HL-60 (cell line): ENCODE measurements at regions not wholly inside any gene's neighbourhood (a gene's known extent, or its start where the extent isn't known, plus 50 kb on each side); places are given as distances from the start of the nearest gene placed in this dataset.

ENCODE experiments used
- GABPA ChIP-seq: IDR thresholded peaks from 2 replicates; pipeline ENCODE4 v1.6.1; 2012; ENCODE audit warnings: low read depth
- POLR2AphosphoS5 ChIP-seq: IDR thresholded peaks from 2 replicates; pipeline ENCODE4 v1.6.1; 2012; ENCODE audit warnings: low read depth
- SPI1 ChIP-seq: IDR thresholded peaks from 2 replicates; pipeline ENCODE4 v1.6.1; 2012; ENCODE audit warnings: low read depth, mild to moderate bottlenecking, borderline replicate concordance
- TF ChIP-seq, protein P1 (sequence below): IDR thresholded peaks from one replicate; pipeline ENCODE4 v1.5.1; 2011; ENCODE audit warnings: low read length, control low read depth, inconsistent platforms; ENCODE audit not compliant: insufficient read depth
- TF ChIP-seq, protein P2 (sequence below): IDR thresholded peaks from 2 replicates; pipeline ENCODE4 v1.6.1; 2012; ENCODE audit warnings: low read depth; ENCODE audit not compliant: insufficient replicate concordance

DNA sequence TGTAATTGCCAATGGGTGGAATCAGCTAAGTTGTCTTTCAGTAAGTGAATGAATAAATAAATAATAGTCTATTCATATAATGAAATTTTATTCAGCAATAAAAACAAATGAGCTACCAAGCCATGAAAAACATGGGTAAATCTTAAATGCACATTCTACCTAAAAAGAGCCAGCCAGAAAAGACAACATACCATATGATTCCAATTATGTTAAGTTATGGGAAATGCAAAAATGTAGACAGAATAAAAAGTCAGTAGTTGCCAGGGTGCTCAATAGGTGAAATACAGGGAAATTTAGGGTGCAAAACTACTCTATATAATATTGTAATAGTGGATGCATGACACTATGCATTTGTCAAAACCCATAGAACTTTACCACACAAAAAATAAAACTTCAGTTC lies 277.2 kb upstream of the EPHA6 start:
- TF ChIP-seq, protein P1, sequence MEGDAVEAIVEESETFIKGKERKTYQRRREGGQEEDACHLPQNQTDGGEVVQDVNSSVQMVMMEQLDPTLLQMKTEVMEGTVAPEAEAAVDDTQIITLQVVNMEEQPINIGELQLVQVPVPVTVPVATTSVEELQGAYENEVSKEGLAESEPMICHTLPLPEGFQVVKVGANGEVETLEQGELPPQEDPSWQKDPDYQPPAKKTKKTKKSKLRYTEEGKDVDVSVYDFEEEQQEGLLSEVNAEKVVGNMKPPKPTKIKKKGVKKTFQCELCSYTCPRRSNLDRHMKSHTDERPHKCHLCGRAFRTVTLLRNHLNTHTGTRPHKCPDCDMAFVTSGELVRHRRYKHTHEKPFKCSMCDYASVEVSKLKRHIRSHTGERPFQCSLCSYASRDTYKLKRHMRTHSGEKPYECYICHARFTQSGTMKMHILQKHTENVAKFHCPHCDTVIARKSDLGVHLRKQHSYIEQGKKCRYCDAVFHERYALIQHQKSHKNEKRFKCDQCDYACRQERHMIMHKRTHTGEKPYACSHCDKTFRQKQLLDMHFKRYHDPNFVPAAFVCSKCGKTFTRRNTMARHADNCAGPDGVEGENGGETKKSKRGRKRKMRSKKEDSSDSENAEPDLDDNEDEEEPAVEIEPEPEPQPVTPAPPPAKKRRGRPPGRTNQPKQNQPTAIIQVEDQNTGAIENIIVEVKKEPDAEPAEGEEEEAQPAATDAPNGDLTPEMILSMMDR: no peak
- TF ChIP-seq GABPA (no peak), POLR2AphosphoS5 (no peak), SPI1 (no peak)
- TF ChIP-seq, protein P2, sequence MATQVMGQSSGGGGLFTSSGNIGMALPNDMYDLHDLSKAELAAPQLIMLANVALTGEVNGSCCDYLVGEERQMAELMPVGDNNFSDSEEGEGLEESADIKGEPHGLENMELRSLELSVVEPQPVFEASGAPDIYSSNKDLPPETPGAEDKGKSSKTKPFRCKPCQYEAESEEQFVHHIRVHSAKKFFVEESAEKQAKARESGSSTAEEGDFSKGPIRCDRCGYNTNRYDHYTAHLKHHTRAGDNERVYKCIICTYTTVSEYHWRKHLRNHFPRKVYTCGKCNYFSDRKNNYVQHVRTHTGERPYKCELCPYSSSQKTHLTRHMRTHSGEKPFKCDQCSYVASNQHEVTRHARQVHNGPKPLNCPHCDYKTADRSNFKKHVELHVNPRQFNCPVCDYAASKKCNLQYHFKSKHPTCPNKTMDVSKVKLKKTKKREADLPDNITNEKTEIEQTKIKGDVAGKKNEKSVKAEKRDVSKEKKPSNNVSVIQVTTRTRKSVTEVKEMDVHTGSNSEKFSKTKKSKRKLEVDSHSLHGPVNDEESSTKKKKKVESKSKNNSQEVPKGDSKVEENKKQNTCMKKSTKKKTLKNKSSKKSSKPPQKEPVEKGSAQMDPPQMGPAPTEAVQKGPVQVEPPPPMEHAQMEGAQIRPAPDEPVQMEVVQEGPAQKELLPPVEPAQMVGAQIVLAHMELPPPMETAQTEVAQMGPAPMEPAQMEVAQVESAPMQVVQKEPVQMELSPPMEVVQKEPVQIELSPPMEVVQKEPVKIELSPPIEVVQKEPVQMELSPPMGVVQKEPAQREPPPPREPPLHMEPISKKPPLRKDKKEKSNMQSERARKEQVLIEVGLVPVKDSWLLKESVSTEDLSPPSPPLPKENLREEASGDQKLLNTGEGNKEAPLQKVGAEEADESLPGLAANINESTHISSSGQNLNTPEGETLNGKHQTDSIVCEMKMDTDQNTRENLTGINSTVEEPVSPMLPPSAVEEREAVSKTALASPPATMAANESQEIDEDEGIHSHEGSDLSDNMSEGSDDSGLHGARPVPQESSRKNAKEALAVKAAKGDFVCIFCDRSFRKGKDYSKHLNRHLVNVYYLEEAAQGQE: no peak
